ENCODE measurements at regions not wholly inside any gene's neighbourhood (a gene's known extent, or its start where the extent isn't known, plus 50 kb on each side); places are given as distances from the start of the nearest gene placed in this dataset.

GRCh38 chr14:25247609-25248008 is 197.7 kb upstream of the STXBP6 start:
- no peak for TF ChIP-seq CTCF (IDR thresholded peaks at IDR 0.05; ENCODE audit: extremely low read depth in 1 of 2, insufficient read depth in 1 of 2, low read depth in 1 of 2, low read length in 2 of 2)
- TF ChIP-seq EZH2 (IDR thresholded peaks at IDR 0.05; ENCODE audit: borderline replicate concordance, low read depth, low read length, severe bottlenecking) = no peak
- TF ChIP-seq MYC (IDR thresholded peaks at IDR 0.05; ENCODE audit: low read depth, low read length) = no peak
- no peak for TF ChIP-seq JUN (IDR thresholded peaks at IDR 0.05; ENCODE audit: borderline replicate concordance, insufficient read depth, insufficient read length, low read depth)
- no peak for TF ChIP-seq GATA2 (IDR thresholded peaks at IDR 0.05; ENCODE audit: insufficient read depth, insufficient read length, low read depth, low read length)
- TF ChIP-seq MAX (IDR thresholded peaks at IDR 0.05; ENCODE audit: insufficient read depth, insufficient read length) = no peak
- TF ChIP-seq FOS (IDR thresholded peaks at IDR 0.05; ENCODE audit: borderline replicate concordance, insufficient read depth, low read length) = no peak
- no peak for TF ChIP-seq POLR2A (IDR thresholded peaks at IDR 0.05; ENCODE audit: low read depth, low read length)
- no peak for TF ChIP-seq POLR2AphosphoS5 (IDR thresholded peaks at IDR 0.05; ENCODE audit: insufficient read depth, low read depth, low read length)
- DNase-seq (ENCODE audit: low read depth, low spot score) (no peak), FAIRE-seq (no peak)
- ChIA-PET POLR2A (no interaction called here), CTCF (interaction anchor here (0.6 kb wide), 1 partner anchor 601 kb away, joined by 3 read pairs; no protein-coding TSS in a partner anchor)
- H2AFZ ChIP-seq (ENCODE audit: low read depth, low read length) = no peak overlapping the region
- H3K9ac ChIP-seq (replicated peaks; ENCODE audit: extremely low read depth, insufficient read depth, low read length) = no peak overlapping the region
- intact Hi-C loops (cut with micrococcal nuclease) = no loop called here
- dilution Hi-C loops (cut with MboI; ENCODE audit: extremely low pct_ligation_motif_present, low sequenced_read_pairs) = no loop called here
- no peaks in the 10 kb centered on the region for H3K9me3 ChIP-seq (replicated peaks; ENCODE audit: control insufficient read depth, insufficient read depth, low read length)
- no peaks in the 10 kb centered on the region for H3K27me3 ChIP-seq (ENCODE audit: control insufficient read depth in 2 of 2, insufficient read depth in 2 of 2, low read length in 2 of 2)
- no peaks in the 10 kb centered on the region for H3K79me2 ChIP-seq (ENCODE audit: control insufficient read depth, insufficient read depth, low read length)
- H3K4me3 ChIP-seq (replicated peaks in 1 of 3; ENCODE audit: insufficient read depth in 1 of 3, low read depth in 1 of 3, low read length in 3 of 3) = no peak overlapping the region
- no peak overlapping the region for H3K4me2 ChIP-seq (ENCODE audit: insufficient read depth, low read length)
- H3K27ac ChIP-seq (ENCODE audit: insufficient read depth, low read depth, low read length) = no peak overlapping the region
- no peaks in the 10 kb centered on the region for H3K36me3 ChIP-seq (ENCODE audit: control insufficient read depth in 2 of 2, extremely low read depth in 1 of 2, insufficient read depth in 2 of 2, low read length in 2 of 2)
- H3K4me1 ChIP-seq (ENCODE audit: control insufficient read depth, extremely low read depth, insufficient read depth, low read length) = no peaks in the 10 kb centered on the region
- BruUV-seq (replicated peaks) = no TSS peak
- no peaks in the 10 kb centered on the region for H4K20me1 ChIP-seq (replicated peaks; ENCODE audit: control insufficient read depth, extremely low read depth, insufficient read depth, low read length)
- no peaks in the 10 kb centered on the region for H3K9me1 ChIP-seq (replicated peaks; ENCODE audit: control insufficient read depth, extremely low read depth, insufficient read depth, low read length)
